HG02642 (cell line): ENCODE measurements at regions not wholly inside any gene's neighbourhood (a gene's known extent, or its start where the extent isn't known, plus 50 kb on each side); places are given as distances from the start of the nearest gene placed in this dataset.

ENCODE experiments used
- ATAC-seq: cut with Tn5 transposase; IDR thresholded peaks from one replicate; pipeline ENCODE4 v1.9.1; 2021; ENCODE audit warnings: mild to moderate bottlenecking; ENCODE audit not compliant: unreplicated experiment, poor library complexity

- no peak for ATAC-seq
Observed at GRCh38 chr6:128827675-128828464, 55.1 kb upstream of the LAMA2 start.

- ATAC-seq = no peak
Observed at GRCh38 chr6:128826606-128827005, 56.3 kb upstream of the LAMA2 start.

- ATAC-seq = no peak
Observed at GRCh38 chr6:128822271-128822670, 60.7 kb upstream of the LAMA2 start.

- no peak for ATAC-seq
Observed at GRCh38 chr6:128821116-128821515, 61.8 kb upstream of the LAMA2 start.

DNA sequence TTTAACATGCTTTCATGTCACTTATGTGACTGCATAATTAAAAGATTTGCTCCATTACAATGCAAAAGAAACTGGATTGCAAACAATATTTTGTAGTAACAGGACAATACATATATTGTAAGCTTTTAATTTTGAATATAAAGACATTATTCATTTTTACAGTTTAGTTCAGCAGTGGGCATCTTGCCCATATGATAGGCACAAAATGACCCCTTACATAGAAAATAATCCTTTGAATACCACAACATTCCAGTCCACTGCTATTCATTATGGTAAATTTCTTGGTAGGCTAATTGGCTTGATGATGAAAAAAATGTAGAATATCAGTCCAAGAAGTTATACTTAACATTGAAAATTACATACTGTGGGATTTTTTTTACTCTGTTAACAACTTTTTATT is 74.1 kb upstream of the LAMA2 start:
- no peak for ATAC-seq

DNA sequence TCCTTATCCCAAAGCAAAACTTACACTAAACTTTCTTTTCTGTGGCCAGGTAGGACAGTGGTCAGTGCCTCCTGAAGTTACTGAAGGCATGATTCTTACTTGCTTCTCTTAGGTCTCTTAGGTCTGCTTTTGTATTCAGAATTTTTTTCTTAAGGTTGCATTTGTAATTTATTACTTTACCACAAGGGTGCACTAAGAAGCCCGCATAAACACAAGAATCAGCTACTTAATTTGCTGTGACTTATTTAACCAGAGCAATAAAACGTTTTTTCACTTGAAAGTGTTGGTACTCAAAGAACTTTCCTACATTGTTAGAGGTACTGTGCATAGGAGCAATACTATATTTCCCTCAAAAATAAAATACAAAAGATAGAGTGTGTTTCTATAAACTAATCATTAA is 75.4 kb upstream of the LAMA2 start:
- no peak for ATAC-seq

- ATAC-seq = no peak
Observed at GRCh38 chr6:128806261-128806660, 76.7 kb upstream of the LAMA2 start.

DNA sequence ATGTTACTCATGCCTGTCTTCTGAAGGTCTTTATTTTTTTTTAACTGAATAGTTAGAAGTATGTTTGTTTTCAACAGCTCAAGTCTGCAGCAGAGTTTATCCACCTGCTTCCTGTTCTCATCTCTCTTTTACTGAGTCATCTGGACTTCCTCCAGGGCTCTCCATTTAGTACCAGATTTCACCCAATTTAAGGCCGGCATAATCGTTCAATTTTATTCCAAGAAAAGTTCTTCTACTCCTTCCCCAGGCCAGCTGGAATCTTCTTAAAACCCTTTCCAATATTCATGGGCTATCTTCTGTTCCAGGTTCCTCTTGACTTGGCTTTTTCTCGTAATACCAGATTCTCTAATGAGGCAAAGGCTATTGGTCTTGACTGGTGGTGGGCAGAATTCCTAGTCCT is 79.0 kb upstream of the LAMA2 start:
- no peak for ATAC-seq

DNA sequence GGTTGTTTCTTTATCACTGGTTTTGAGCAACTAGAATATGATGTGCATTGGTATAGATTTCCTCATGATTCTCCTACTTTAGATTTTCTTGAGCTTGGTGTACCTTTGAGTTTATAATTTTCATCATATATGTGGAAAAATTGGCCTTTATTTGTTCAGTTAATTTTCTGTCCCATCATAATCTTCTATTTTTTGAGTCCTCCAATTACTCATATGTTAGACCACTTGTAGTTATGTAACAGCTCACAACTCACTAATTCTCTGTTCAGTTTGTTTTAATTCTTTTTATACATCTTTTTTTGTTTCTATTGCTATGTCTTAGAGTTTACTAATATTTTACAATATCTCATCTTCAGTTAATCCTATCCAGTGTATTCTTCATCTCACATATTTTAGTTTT is 81.3 kb upstream of the LAMA2 start:
- ATAC-seq = no peak

DNA sequence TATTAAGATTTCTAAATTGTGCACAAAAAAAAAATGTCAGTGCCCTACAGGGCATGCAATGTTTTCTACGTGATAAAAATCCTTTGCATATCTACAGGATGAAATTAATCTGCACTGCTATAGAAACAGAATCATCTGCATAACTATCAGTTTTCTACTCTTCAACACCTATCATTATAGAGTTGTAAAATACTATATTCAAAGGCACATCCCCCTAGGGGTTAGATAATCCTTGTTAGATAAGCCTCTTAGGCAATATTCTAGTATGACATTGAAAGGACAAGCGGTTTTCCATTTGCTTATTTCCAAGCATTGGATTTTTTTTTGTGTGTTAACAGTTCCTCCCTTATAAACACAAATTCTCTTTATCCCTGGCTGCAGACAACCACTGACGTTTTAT is 98.7 kb upstream of the LAMA2 start:
- no peak for ATAC-seq

- no peak for ATAC-seq
Observed at GRCh38 chr6:128768187-128768586, 114.8 kb upstream of the LAMA2 start.

DNA sequence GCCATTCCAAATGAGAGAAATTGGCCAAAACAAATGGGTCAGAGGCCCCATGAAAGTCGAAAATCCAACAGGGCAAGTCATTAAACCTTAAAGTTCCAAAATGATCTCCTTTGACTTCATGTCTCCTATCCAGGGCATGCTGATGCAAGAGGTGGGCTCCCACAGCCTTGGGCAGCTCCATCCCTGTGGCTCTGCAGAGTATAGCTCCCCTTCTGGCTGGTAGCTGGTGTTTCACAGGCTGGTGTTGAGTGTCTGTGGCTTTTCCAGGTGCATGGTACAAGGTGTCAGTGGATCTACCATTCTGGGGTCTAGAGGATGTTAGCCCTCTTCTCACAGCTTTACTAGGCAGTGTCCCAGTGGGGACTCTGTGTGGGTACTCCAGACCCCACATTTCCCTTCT is 115.2 kb upstream of the LAMA2 start:
- no peak for ATAC-seq

DNA sequence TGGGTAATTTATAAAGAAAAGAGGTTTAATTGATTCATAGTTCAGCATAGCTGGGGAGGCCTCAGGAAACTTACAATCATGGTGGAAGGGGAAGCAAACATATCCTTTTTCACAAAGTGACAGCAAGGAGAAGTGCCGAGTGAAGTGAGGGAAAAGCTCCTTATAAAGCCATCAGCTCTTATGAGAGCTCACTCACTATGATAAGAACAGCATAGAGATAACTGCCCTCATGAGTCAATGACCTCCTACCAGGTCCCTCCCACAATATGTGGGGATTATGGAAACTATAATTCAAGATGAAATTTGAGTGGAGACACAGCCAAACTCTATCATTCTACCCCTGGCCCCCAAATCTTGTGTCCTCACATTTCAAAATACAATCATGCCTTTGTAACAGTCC is 115.8 kb upstream of the LAMA2 start:
- no peak for ATAC-seq

DNA sequence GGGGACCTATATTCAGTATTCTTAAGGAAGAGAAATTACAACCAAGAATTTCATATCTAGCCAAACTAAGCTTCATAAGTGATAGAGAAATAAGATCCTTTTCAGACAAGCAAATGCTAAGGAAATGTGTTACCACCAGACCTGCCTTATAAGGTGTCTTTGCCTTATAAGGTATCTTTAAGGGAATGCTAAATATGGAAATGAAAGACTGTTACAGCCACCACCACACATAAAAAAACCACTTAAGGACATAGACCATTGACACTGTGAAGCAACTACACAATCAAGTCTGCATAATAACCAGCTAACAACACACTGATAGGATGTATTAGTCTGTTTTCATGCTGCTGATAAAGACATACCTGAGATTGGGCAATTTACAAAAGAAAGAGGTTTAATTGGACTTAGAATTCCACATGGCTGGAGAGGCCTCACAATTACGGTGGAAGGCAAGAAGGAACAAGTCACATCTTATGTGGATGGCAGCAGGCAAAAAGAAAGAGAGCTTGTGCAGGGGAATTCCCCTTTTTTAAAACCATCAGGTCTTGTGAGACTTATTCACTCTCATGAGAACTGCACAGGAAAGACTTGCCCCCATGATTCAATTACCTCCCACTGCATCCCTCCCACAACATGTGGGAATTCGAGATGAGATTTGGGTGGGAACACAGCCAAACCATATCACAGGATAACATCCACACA is 119.2 kb upstream of the LAMA2 start:
- no peak for ATAC-seq

DNA sequence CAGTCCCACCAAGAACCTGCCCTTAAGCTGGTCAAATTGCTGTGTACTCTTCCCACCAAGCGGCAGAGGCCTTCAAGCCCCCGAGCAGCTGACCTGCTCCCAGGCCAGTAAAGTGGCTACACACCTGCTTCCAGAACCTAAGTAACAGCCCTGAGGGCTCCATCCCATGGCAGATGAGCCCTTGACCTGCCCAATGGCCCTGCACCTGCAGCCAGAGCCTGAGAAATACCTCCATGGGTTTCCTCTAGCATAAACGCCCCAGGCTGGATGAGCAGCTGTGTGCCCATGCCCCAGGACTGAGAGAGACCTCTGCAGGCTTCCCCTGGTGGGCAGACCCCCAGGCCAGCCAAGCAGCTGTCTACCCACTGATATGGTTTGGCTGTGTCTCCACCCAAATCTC is 123.0 kb upstream of the LAMA2 start:
- no peak for ATAC-seq

DNA sequence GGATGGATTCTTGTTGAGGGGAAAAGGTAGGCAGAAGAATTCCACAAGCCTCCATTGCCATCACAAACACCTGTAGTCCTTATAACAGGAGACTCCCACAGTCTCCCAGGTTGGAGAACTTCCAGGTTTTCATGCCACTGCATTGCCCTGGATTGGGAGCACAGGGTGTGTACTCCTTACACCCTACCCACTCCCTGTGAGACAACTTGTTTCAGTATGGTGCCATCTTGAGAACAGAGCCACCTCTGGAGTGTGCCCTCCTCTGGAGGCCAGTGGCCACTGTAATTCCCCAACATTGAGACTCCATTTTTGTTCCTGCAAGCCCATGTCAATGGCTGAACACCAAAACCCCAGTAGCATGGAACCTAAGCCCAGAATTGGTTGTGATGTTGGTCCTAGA is 123.5 kb upstream of the LAMA2 start:
- no peak for ATAC-seq

GRCh38 chr6:128757961-128758360 is 125.0 kb upstream of the LAMA2 start:
- no peak for ATAC-seq

GRCh38 chr6:128754658-128755256 is 128.2 kb upstream of the LAMA2 start:
- ATAC-seq = peak; percentile 98

- no peak for ATAC-seq
Observed at GRCh38 chr6:128743974-128744765, 138.8 kb upstream of the LAMA2 start.

DNA sequence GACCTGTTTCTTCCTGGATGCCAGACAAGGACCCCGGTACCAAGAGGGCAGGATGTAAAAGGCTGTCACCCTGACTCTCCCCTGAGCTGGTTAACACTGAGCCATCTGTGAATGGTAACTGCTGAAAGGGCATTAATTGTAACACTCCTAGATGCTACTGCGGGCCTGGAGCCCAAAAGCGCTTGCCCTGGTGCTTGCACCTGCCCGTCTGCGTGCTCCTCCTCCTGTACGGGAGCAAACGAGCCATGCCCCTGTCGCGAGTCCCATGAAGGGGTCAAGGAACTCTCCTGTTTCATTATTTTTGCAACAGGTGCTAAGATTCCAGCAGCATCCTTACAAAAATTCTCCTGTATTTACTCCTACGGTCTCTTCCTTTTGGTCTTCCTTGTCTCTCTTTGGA is 140.0 kb upstream of the LAMA2 start:
- no peak for ATAC-seq

DNA sequence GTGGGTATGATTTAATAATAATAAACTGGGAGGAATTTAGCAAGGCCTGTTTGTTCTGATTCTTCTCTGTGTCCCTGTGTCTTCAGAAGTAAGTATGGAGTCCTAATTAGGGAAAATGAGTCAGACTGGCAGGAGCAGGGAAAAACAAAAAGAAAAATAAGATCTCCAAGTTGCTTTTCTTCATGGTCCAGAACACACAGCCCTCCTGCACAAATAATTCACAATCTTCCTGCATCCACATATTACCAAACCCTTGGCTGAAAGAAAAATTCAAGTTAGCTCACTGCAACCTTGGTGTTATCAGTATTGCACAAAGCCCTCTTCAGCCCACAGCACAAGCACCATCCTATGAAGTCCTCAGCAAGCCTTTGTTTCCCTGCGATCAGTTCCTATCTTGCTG is 142.0 kb upstream of the LAMA2 start:
- no peak for ATAC-seq
